ENCODE measurements at regions not wholly inside any gene's neighbourhood (a gene's known extent, or its start where the extent isn't known, plus 50 kb on each side); places are given as distances from the start of the nearest gene placed in this dataset.

GRCh38 chr6:81475646-81476045, 276.8 kb downstream of the TENT5A start:
- DNase-seq (ENCODE audit: low read depth) = no peak

- DNase-seq (ENCODE audit: low read depth) = no peak
These were observed 286.6 kb downstream of the TENT5A start for GRCh38 chr6:81465859-81466258.

DNA sequence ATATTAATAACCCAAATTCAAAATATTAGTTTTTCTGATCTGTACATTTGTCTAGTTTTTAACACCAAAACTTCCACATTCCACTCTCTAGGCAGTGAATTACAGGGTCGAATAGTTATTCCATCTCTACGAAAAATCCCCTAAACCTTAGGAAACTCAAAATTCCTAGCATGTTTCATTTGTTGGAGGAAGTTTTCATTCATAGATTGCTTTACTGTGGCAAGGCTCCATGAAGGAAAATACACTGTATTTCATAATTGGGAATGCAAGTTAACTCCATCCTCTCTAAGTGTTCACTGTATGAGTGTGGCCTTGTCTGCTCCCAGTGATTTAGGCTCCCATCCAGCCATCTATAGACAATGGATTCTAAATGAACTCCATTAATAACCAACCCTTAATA, 296.1 kb downstream of the TENT5A start:
- DNase-seq (ENCODE audit: low read depth) = no peak

DNA sequence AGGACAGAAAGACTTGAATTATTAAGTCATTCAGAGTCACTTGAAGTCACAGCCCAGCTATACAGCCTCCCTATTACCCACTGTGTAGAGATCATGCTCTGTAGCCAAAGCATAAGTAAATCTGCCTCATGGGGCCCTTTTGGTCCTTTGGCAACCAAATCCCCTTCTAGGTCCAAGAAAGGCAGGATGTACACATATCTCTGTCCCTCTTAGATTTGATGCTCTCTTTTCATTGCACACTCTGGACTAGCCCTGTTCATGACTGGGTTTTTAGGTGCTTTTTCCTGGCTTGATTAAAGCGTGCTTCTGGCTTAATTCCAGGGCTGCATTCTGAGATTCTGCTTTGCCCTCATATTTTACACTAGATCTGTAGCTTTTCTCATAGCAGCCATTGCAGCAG, 296.8 kb downstream of the TENT5A start:
- no peak for DNase-seq (ENCODE audit: low read depth)

- no peak for DNase-seq (ENCODE audit: low read depth)
These were observed 300.7 kb downstream of the TENT5A start for GRCh38 chr6:81451787-81452186.

GRCh38 chr6:81450180-81450579, 302.3 kb downstream of the TENT5A start:
- DNase-seq (ENCODE audit: low read depth) = no peak

GRCh38 chr6:81446509-81446908, 306.0 kb downstream of the TENT5A start:
- DNase-seq (ENCODE audit: low read depth) = no peak

DNA sequence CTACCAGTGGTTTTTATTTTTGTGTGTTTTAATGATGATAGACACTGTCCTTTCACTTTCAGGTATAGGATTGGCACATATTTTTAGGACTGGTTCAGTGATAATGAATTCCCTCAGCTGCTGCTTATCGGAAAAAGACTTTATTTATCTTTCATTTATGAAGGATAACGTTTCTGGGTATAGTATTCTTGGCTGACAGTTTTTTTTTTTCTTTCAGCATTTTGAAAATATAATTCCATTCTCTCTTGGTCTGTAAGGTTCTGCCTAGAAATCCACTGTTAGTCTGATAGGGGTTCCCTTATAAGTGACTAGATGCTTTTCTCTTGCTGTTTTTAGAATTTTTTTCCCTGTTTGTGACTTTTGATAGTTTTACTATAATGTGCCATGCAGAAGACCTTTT, 313.1 kb downstream of the TENT5A start:
- DNase-seq (ENCODE audit: low read depth) = no peak

DNA sequence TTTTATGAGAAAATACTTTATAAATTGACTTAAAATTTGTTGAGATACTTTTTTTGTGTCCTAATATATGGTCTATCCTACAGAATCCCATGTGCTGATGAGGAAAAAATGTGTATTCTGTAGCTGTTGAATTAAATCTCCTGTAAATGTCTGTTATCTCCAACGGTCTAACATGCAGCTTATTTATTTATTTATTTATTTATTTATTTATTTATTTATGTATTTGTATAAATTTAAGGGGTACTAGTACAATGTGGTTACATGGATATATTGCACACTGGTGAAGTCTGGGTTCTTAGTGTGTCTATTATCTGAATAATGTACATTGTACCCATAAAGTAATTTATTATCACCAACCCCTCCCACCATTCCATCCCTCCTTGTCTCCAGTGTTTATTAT, 315.5 kb downstream of the TENT5A start:
- no peak for DNase-seq (ENCODE audit: low read depth)

DNA sequence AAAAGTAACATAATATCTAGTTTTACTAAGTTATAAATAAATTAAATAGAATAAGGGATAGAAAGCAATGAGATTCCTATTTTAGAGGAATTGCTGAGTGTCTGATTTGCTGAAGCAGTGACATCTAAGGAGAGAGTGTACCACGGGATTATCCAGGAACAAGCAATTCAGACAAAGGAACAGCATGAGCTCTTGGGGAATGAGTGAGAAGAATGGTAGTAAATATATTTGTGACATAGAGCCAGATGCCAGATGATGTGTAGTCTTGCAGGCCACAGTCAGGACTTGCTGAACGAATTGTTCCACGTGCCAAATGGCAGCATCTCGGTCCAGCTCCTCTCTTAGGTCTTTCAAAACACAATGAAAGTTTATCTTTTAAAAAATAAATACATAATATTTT, 339.2 kb downstream of the TENT5A start:
- no peak for DNase-seq (ENCODE audit: low read depth)

GRCh38 chr6:81401970-81402690, 350.4 kb downstream of the TENT5A start:
- DNase-seq (ENCODE audit: low read depth) = no peak

GRCh38 chr6:81396916-81397315, 355.6 kb downstream of the TENT5A start:
- DNase-seq (ENCODE audit: low read depth) = no peak

GRCh38 chr6:81387163-81387562, 365.3 kb downstream of the TENT5A start:
- no peak for DNase-seq (ENCODE audit: low read depth)

DNA sequence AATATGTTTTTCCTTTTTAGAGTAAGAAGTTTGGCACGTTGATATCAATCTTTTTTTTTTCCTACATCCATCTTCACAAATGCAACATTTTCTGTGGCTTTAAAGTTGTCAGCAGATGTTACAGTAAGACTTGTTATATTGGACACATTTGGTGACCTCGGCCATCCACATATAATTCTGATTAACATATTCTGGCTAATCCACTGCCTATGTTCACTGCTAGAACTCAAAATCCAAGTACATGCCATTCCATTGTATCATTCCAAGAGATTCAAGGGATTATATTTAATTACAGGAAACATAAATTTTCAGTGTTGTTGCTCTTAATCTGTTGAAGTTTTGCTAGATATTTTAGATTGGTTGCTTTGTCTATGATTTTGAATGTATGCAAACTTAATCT, 367.6 kb downstream of the TENT5A start:
- DNase-seq (ENCODE audit: low read depth) = no peak

DNA sequence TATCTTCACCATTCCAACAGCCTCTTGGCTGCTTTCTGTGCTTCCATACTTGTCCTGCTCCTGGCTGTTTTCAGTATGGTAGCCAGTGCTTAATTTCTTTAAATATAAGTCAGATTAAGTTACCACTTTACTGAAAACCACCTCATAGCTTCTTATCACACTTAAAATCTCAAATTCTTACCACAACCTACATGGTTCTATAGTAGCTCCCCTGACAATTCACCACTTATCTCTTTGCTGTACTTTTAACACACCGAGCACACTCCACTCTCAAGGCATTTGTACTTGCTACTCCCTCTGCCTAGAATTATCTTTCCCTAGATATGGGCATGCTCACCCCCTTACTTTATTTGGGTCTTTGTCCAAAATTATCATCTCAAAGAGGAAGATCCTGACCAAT, 369.0 kb downstream of the TENT5A start:
- no peak for DNase-seq (ENCODE audit: low read depth)

DNA sequence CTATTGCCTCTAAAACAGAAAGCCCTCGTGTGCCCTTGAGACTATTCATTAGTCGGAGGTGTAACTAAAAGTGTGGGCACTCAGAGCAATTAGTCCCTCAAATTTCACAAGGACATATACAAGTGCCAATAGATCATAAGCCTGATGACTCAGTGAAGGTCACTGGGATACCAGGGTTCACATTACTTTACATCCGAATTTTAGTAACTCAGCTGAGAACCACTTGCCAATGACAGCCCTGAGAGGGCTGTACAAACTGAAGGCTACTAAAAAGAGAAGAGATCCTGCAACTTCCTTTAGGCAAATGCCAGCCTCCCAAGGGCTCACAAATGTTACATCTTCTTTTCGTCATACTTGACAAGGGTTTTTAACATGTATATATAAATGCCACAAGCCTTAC, 369.6 kb downstream of the TENT5A start:
- no peak for DNase-seq (ENCODE audit: low read depth)

DNA sequence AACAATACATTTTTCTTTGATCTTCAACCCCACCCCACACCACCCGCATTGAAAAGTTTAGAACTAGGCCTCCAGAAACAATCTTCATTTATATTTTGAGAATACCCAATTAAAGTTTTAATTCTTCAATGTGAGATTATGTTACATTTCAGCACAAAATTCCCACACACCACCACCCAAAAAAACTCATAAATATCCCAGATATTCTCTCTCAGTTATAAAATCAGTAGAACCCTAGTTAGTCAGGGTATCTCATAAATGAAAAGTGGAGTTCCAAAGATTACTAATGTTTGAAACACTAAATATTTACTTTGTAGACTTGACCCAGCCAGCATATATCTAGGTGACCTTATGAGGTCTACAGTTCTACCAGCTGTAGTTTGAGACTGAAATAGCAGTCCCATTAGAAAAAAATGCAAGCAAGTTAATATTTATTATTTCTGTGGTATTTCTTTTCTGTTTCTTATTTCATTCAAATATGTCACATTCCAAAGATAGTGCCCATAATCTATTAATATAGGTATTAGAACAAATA, 371.0 kb downstream of the TENT5A start:
- DNase-seq (ENCODE audit: low read depth) = no peak

- no peak for DNase-seq (ENCODE audit: low read depth)
These were observed 371.7 kb downstream of the TENT5A start for GRCh38 chr6:81380718-81381338.

GRCh38 chr6:81376745-81377144, 375.7 kb downstream of the TENT5A start:
- no peak for DNase-seq (ENCODE audit: low read depth)

DNA sequence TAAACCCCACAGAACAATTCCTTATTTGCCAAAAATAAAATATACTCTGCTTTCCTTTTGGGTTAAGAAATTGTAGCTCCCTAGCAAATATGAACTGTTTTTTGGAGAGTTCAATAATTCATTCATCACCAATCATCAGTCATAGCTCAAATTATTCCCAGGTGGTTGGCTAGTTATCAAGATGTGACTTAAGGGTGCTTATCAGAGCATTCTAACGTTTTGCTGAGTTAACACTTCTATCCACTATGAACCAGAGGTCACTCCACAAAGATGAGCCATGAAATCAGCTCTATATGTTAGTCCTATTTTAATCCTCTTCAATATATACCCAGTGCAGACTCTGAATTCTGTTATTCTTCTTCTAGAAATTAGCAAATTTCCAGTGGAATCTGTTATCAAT, 379.1 kb downstream of the TENT5A start:
- DNase-seq (ENCODE audit: low read depth) = no peak

- no peak for DNase-seq (ENCODE audit: low read depth)
These were observed 380.6 kb downstream of the TENT5A start for GRCh38 chr6:81371930-81372329.

DNA sequence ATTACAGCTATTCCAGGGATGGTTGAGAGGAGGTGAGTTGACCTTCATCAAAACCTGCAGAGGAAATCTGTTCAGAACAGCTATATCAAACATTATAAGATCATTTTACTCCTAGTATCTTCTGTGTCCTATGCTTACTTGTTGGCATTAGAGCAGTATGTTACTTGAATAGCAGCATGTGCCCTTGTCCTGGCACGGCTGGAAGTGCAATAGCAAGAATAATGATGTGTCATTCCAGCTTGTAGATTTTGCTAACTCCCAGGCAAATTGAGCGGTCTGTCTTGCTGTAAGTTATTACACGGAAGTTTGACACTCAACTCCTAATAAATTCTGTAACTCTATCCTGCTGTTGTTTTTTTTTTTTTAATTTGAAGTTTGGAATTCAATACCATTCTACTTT, 385.5 kb downstream of the TENT5A start:
- DNase-seq (ENCODE audit: low read depth) = no peak

GRCh38 chr6:81362246-81362645, 390.2 kb downstream of the TENT5A start:
- DNase-seq (ENCODE audit: low read depth) = no peak

- no peak for DNase-seq (ENCODE audit: low read depth)
These were observed 399.2 kb downstream of the TENT5A start for GRCh38 chr6:81353262-81353661.

Data from stimulated activated CD8-positive, alpha-beta memory T cell treated with anti-CD3 and anti-CD28 coated beads, Interleukin-12 subunit alpha, Interleukin-12 subunit beta, amount 100 ng/mL, for 4 hours (primary cell).